SK-N-SH (cell line): ENCODE measurements at regions not wholly inside any gene's neighbourhood (a gene's known extent, or its start where the extent isn't known, plus 50 kb on each side); places are given as distances from the start of the nearest gene placed in this dataset.

ENCODE experiments used
- CTCF ChIA-PET: fragments of 300-600, 350-600 bp; formaldehyde crosslinking; extraction: SDS; loops from one replicate; lab custom pipeline; 2021; lab: Yijun Ruan, JAX
- POLR2A ChIA-PET: fragments of 350-600 bp; sonication (Branson Sonifier 250); formaldehyde crosslinking; extraction: SDS; loops from one replicate; lab custom pipeline; 2020; ENCODE audit warnings: antibody characterized with exemption, inconsistent platforms; lab: Yijun Ruan, JAX
- DNase-seq: peaks from one replicate; pipeline ENCODE4 v3.0.0; 2012
- H2AFZ ChIP-seq: fragments of 200-600 bp; sonication (generic); 2 replicates; pipeline ENCODE4 v1.8.1; 2016; ENCODE audit warnings: antibody characterized with exemption, mild to moderate bottlenecking, low read depth
- H3F3A ChIP-seq: fragments of 200-600 bp; sonication (generic); replicated peaks from 2 replicates; pipeline ENCODE3; 2016; ENCODE audit warnings: antibody characterized with exemption, mild to moderate bottlenecking; ENCODE audit not compliant: insufficient read depth
- H3K27ac ChIP-seq, 2 experiments: fragments of 200-500 bp in 1 of 2; fragments of 200-600 bp in 1 of 2; sonication (Bioruptor generic) in 1 of 2; sonication (generic), shearing (Covaris generic) in 1 of 2; 2 replicates each; pipeline versions ENCODE4 v1.5.1 to v1.6.1; 2014 to 2016; ENCODE audit warnings: low read depth in 2 of 2, inconsistent platforms in 1 of 2, low read length in 1 of 2, mild to moderate bottlenecking in 1 of 2, mixed read lengths in 1 of 2
- H3K27me3 ChIP-seq: fragments of 200-600 bp; sonication (generic), shearing (Covaris generic); 2 replicates; pipeline ENCODE4 v1.6.1; 2016; ENCODE audit warnings: mixed run types; ENCODE audit not compliant: insufficient read depth
- H3K36me3 ChIP-seq, 2 experiments: fragments of 200-500 bp in 1 of 2; fragments of 200-600 bp in 1 of 2; sonication (Bioruptor generic) in 1 of 2; sonication (generic) in 1 of 2; replicated peaks in 1 of 2; 2 replicates each; pipeline versions ENCODE3 to v1.5.1; 2014 to 2016; ENCODE audit warnings: low read length in 1 of 2, mild to moderate bottlenecking in 1 of 2; ENCODE audit not compliant: insufficient read depth in 2 of 2, control insufficient read depth in 1 of 2
- H3K4me1 ChIP-seq, 2 experiments: fragments of 200-500 bp in 1 of 2; fragments of 200-600 bp in 1 of 2; sonication (Bioruptor generic) in 1 of 2; sonication (generic), shearing (Covaris generic) in 1 of 2; 2 replicates each; pipeline versions ENCODE4 v1.5.1 to v1.6.1; 2014 to 2016; ENCODE audit warnings: low read depth in 1 of 2, low read length in 1 of 2, mixed run types in 1 of 2; ENCODE audit not compliant: insufficient read depth in 2 of 2, control insufficient read depth in 1 of 2
- H3K4me2 ChIP-seq: fragments of 200-600 bp; sonication (generic), shearing (Covaris generic); 2 replicates; pipeline ENCODE4 v1.6.1; 2017; ENCODE audit warnings: mixed run types
- H3K4me3 ChIP-seq, 2 experiments: fragments of 200-500 bp in 1 of 2; fragments of 200-600 bp in 1 of 2; sonication (Bioruptor generic) in 1 of 2; sonication (generic), shearing (Covaris generic) in 1 of 2; 2 replicates each; pipeline versions ENCODE4 v1.5.1 to v1.8.1; 2014 to 2016; ENCODE audit warnings: low read depth in 2 of 2, inconsistent platforms in 1 of 2, low read length in 1 of 2, mild to moderate bottlenecking in 1 of 2, mixed read lengths in 1 of 2, moderate library complexity in 1 of 2
- H3K79me2 ChIP-seq: fragments of 200-600 bp; sonication (generic); 2 replicates; pipeline ENCODE4 v1.8.1; 2017; ENCODE audit warnings: mild to moderate bottlenecking; ENCODE audit not compliant: insufficient read depth
- H3K9ac ChIP-seq: fragments of 200-600 bp; sonication (generic); 2 replicates; pipeline ENCODE4 v1.6.1; 2017; ENCODE audit warnings: mixed run types
- H3K9me2 ChIP-seq: fragments of 200-600 bp; sonication (generic); 2 replicates; pipeline ENCODE4 v1.6.1; 2017; ENCODE audit warnings: mixed run types
- H3K9me3 ChIP-seq: fragments of 200-600 bp; sonication (generic); 2 replicates; pipeline ENCODE4 v1.6.1; 2017; ENCODE audit warnings: mixed run types, mild to moderate bottlenecking, moderate library complexity
- H4K20me1 ChIP-seq: fragments of 200-600 bp; sonication (generic); 2 replicates; pipeline ENCODE4 v1.6.1; 2017; ENCODE audit warnings: mild to moderate bottlenecking, mixed run types; ENCODE audit not compliant: insufficient read depth
- FOSL2 ChIP-seq: IDR thresholded peaks from 2 replicates; pipeline ENCODE4 v1.4.0; 2012; ENCODE audit warnings: low read depth, mild to moderate bottlenecking, moderate library complexity, borderline replicate concordance
- FOXJ3 ChIP-seq: sonication (generic); formaldehyde crosslinking; IDR thresholded peaks from 2 replicates; pipeline ENCODE4 v1.5.1; 2020; ENCODE audit warnings: mild to moderate bottlenecking, missing genetic modification reagents
- GABPA ChIP-seq: IDR thresholded peaks from 2 replicates; pipeline ENCODE4 v1.4.0; 2012; ENCODE audit warnings: low read depth, mild to moderate bottlenecking
- GATA2 ChIP-seq: sonication (generic); formaldehyde crosslinking; IDR thresholded peaks from 2 replicates; pipeline ENCODE4 v1.5.0; 2020; ENCODE audit warnings: mild to moderate bottlenecking, missing genetic modification reagents
- JUND ChIP-seq: IDR thresholded peaks from 2 replicates; pipeline ENCODE4 v1.4.0; 2012
- MEF2A ChIP-seq: IDR thresholded peaks from 2 replicates; pipeline ENCODE4 v1.4.0; 2012; ENCODE audit warnings: low read depth, borderline replicate concordance
- NFIC ChIP-seq: IDR thresholded peaks from 2 replicates; pipeline ENCODE4 v1.4.0; 2012; ENCODE audit warnings: borderline replicate concordance
- NRF1 ChIP-seq: IDR thresholded peaks from 2 replicates; pipeline ENCODE4 v1.6.1; 2012; ENCODE audit warnings: low read depth, mild to moderate bottlenecking, low read length
- RCOR1 ChIP-seq: fragments of 150-350 bp; IDR thresholded peaks from 2 replicates; pipeline ENCODE4 v1.6.1; 2017; ENCODE audit warnings: antibody characterized with exemption, low read length
- RFX5 ChIP-seq: IDR thresholded peaks from 2 replicates; pipeline ENCODE4 v1.6.1; 2012; ENCODE audit warnings: mild to moderate bottlenecking, improper control_type of control experiment, low read length
- RXRA ChIP-seq: IDR thresholded peaks from 2 replicates; pipeline ENCODE4 v1.4.0; 2012; ENCODE audit warnings: low read depth, mild to moderate bottlenecking, borderline replicate concordance
- SIN3A ChIP-seq: IDR thresholded peaks from 2 replicates; pipeline ENCODE4 v1.6.1; 2012; ENCODE audit warnings: low read depth, mild to moderate bottlenecking, low read length, moderate library complexity, borderline replicate concordance
- TAF1 ChIP-seq: IDR thresholded peaks from 2 replicates; pipeline ENCODE4 v1.6.1; 2012; ENCODE audit warnings: low read depth, mild to moderate bottlenecking, low read length, moderate library complexity, borderline replicate concordance
- TEAD4 ChIP-seq: IDR thresholded peaks from 2 replicates; pipeline ENCODE4 v1.4.0; 2012; ENCODE audit warnings: mild to moderate bottlenecking, borderline replicate concordance; ENCODE audit not compliant: insufficient read depth
- YY1 ChIP-seq: IDR thresholded peaks from 2 replicates; pipeline ENCODE4 v1.4.0; 2012; ENCODE audit warnings: low read depth, mild to moderate bottlenecking
- ZBTB33 ChIP-seq: IDR thresholded peaks from 2 replicates; pipeline ENCODE4 v1.4.0; 2012; ENCODE audit warnings: low read depth, borderline replicate concordance
- WGBS: methylation state at CpG from one replicate; pipeline ENCODE4 v1.1.6; 2017; ENCODE audit warnings: low lambda C conversion rate; 5-methylcytosine and 5-hydroxymethylcytosine counted together
- TF ChIP-seq, protein P1 (sequence below): fragments of 150-350 bp; IDR thresholded peaks from 2 replicates; pipeline ENCODE4 v1.6.1; 2016; ENCODE audit warnings: mild to moderate bottlenecking, low read depth, low read length
- TF ChIP-seq, protein P2 (sequence below): IDR thresholded peaks from 2 replicates; pipeline ENCODE4; 2012

DNA sequence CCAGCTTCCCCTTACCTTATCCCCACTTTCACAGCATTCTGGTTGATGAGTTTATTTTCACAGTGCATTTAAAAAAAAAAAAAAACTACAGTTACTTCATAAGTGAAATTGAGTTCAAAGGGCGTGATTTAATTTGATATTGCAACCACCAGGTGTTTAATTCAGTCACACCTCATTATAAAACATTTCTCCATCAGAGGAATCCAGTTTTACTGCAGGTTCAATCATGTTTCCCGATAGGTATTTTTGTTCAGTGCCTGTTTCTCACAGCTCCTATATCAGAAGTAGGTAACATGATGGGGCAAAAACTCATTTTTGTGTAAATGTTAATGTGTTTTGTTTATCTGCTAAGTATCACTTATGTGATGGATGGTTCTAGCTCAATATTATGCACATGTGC is 102.3 kb upstream of the PCDH7 start:
- no peaks in the 10 kb centered on the region; a peak in 1 of 4 replicates for H3K4me1 ChIP-seq
- no peak overlapping the region for H3K27ac ChIP-seq
- no peaks in the 10 kb centered on the region for H3K79me2 ChIP-seq
- no peaks in the 10 kb centered on the region for H4K20me1 ChIP-seq
- no peak for TF ChIP-seq ZBTB33
- TF ChIP-seq TAF1: no peak
- no peak for TF ChIP-seq JUND
- TF ChIP-seq YY1: no peak
- TF ChIP-seq, protein P1, sequence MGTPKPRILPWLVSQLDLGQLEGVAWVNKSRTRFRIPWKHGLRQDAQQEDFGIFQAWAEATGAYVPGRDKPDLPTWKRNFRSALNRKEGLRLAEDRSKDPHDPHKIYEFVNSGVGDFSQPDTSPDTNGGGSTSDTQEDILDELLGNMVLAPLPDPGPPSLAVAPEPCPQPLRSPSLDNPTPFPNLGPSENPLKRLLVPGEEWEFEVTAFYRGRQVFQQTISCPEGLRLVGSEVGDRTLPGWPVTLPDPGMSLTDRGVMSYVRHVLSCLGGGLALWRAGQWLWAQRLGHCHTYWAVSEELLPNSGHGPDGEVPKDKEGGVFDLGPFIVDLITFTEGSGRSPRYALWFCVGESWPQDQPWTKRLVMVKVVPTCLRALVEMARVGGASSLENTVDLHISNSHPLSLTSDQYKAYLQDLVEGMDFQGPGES: no peak
- no peak for TF ChIP-seq MEF2A
- TF ChIP-seq FOSL2: no peak
- no peak for TF ChIP-seq GATA2
- TF ChIP-seq, protein P2, sequence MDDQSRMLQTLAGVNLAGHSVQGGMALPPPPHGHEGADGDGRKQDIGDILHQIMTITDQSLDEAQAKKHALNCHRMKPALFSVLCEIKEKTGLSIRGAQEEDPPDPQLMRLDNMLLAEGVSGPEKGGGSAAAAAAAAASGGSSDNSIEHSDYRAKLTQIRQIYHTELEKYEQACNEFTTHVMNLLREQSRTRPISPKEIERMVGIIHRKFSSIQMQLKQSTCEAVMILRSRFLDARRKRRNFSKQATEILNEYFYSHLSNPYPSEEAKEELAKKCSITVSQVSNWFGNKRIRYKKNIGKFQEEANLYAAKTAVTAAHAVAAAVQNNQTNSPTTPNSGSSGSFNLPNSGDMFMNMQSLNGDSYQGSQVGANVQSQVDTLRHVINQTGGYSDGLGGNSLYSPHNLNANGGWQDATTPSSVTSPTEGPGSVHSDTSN: no peak
- no peak for TF ChIP-seq FOXJ3 (CRISPR knock-in tag)
- no peak for TF ChIP-seq SIN3A
- no peak for TF ChIP-seq NRF1
- TF ChIP-seq TEAD4: no peak
- no peak for TF ChIP-seq RXRA
- no peak for TF ChIP-seq NFIC
- TF ChIP-seq RFX5: no peak
- no peak for TF ChIP-seq GABPA
- no peak for TF ChIP-seq RCOR1
- 3% methylated on average over 2 of the region's 2 CpGs for WGBS
- CTCF ChIA-PET: no interaction called here
- H3K4me3 ChIP-seq: no peak overlapping the region
- no peak overlapping the region for H3K9ac ChIP-seq
- no peak for DNase-seq
- POLR2A ChIA-PET: no interaction called here
- H3K9me2 ChIP-seq: no peaks in the 10 kb centered on the region
- no peaks in the 10 kb centered on the region for H3K9me3 ChIP-seq
- no peaks in the 10 kb centered on the region for H3K27me3 ChIP-seq
- H2AFZ ChIP-seq: no peak overlapping the region
- H3F3A ChIP-seq: no peaks in the 10 kb centered on the region
- H3K4me2 ChIP-seq: no peak overlapping the region
- H3K36me3 ChIP-seq: no peaks in the 10 kb centered on the region
